ENCODE measurements at regions not wholly inside any gene's neighbourhood (a gene's known extent, or its start where the extent isn't known, plus 50 kb on each side); places are given as distances from the start of the nearest gene placed in this dataset.

DNA sequence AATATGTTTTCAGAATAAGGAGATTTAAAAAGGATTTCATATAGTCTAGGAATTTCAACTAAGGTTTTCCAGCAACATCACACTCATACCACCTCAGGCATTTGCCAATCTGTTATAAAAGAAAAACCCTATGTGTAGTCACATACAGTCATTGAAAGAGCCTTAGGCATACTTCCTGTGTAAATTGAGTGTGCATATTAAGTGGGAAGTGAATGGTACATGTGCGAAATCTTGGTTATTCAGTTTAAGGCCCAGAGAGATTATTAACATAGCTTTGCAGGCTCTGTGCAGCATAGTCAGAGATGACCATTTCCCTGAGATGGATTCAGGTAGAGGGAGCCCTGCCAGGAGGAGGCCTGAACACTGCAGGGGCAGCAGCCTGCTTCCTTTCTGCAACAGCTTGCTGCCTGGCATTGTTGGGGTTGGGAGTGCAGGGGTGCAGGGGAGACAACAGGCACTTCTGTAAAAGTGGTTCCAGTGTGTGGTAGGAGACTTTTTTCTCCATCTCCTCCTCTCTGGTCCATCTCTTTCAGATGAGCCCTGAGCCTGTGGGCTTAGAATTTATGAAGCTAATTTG lies 100.1 kb upstream of the OSR1 start:
- no peak for TF ChIP-seq YY1 (IDR thresholded peaks at IDR 0.05; ENCODE audit: low read depth, low read length)
- TF ChIP-seq, protein P1, sequence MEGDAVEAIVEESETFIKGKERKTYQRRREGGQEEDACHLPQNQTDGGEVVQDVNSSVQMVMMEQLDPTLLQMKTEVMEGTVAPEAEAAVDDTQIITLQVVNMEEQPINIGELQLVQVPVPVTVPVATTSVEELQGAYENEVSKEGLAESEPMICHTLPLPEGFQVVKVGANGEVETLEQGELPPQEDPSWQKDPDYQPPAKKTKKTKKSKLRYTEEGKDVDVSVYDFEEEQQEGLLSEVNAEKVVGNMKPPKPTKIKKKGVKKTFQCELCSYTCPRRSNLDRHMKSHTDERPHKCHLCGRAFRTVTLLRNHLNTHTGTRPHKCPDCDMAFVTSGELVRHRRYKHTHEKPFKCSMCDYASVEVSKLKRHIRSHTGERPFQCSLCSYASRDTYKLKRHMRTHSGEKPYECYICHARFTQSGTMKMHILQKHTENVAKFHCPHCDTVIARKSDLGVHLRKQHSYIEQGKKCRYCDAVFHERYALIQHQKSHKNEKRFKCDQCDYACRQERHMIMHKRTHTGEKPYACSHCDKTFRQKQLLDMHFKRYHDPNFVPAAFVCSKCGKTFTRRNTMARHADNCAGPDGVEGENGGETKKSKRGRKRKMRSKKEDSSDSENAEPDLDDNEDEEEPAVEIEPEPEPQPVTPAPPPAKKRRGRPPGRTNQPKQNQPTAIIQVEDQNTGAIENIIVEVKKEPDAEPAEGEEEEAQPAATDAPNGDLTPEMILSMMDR (IDR thresholded peaks at IDR 0.05 in 2 of 3, conservative IDR thresholded peaks at IDR 0.05 in 1 of 3; ENCODE audit: control insufficient read depth in 2 of 3, extremely low read depth in 1 of 3, insufficient read depth in 1 of 3, low read depth in 3 of 3, low read length in 3 of 3): no peak
- TF ChIP-seq CREB1 (IDR thresholded peaks at IDR 0.05; ENCODE audit: low read depth): no peak
- TF ChIP-seq BRCA1 (IDR thresholded peaks at IDR 0.05; ENCODE audit: low read depth, low read length): no peak
- TF ChIP-seq ATF3 (IDR thresholded peaks at IDR 0.05; ENCODE audit: borderline replicate concordance, extremely low read depth, low read depth, low read length): no peak
- no peak for TF ChIP-seq MYC (IDR thresholded peaks at IDR 0.05; ENCODE audit: insufficient read depth, insufficient read length, insufficient replicate concordance, low read length, severe bottlenecking)
- TF ChIP-seq ZBED1 (IDR thresholded peaks at IDR 0.05; ENCODE audit: borderline replicate concordance): no peak
- no peak for TF ChIP-seq KDM1A (IDR thresholded peaks at IDR 0.05; ENCODE audit: borderline replicate concordance)
- TF ChIP-seq SIX5 (IDR thresholded peaks at IDR 0.05; ENCODE audit: low read depth, low read length, severe bottlenecking): no peak
- no peak for TF ChIP-seq ZNF274 (IDR thresholded peaks at IDR 0.05; ENCODE audit: insufficient read depth, insufficient read length)
- TF ChIP-seq, protein P2, sequence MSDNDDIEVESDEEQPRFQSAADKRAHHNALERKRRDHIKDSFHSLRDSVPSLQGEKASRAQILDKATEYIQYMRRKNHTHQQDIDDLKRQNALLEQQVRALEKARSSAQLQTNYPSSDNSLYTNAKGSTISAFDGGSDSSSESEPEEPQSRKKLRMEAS (IDR thresholded peaks at IDR 0.05; ENCODE audit: low read depth, low read length): no peak
- TF ChIP-seq SP1 (IDR thresholded peaks at IDR 0.05; ENCODE audit: low read depth, low read length): no peak
- no peak for TF ChIP-seq NFIC (IDR thresholded peaks at IDR 0.05; ENCODE audit: low read depth, low read length)
- no peak for TF ChIP-seq POLR2AphosphoS5 (IDR thresholded peaks at IDR 0.05; ENCODE audit: low read length)

Data from GM12878 (cell line).